Vagina (tissue), 2 donors: ENCODE measurements at regions not wholly inside any gene's neighbourhood (a gene's known extent, or its start where the extent isn't known, plus 50 kb on each side); places are given as distances from the start of the nearest gene placed in this dataset.

Experiments
- DNase-seq, 2 donors: peaks; one replicate each; pipeline ENCODE4 v3.0.0-alpha.2; 2017; ENCODE audit errors: extremely low spot score in 2 of 2
- H3K27ac ChIP-seq: fragments of 200-600 bp; sonication (generic); one replicate; pipeline ENCODE4 v1.5.1; 2019
- H3K27me3 ChIP-seq: fragments of 200-600 bp; sonication (generic); one replicate; pipeline ENCODE4 v1.5.1; 2019
- H3K36me3 ChIP-seq, 2 donors: fragments of 200-600 bp; sonication (generic); one replicate each; pipeline ENCODE4 v1.5.1; 2017 to 2019
- H3K4me1 ChIP-seq: fragments of 200-600 bp; sonication (generic); one replicate; pipeline ENCODE4 v1.5.1; 2019
- H3K4me3 ChIP-seq, 2 donors: fragments of 200-600 bp; sonication (generic); 1 replicate in 1 of 2; 2 replicates in 1 of 2; pipeline ENCODE4 v1.5.1; 2016 to 2019
- H3K9me3 ChIP-seq: fragments of 200-600 bp; sonication (generic); one replicate; pipeline ENCODE4 v1.5.1; 2019
- POLR2A ChIP-seq, 2 donors: fragments of 450-650 bp; IDR thresholded peaks; one replicate each; pipeline ENCODE4 v1.6.1; 2017; ENCODE audit warnings: antibody characterized with exemption in 2 of 2, mild to moderate bottlenecking in 2 of 2, moderate library complexity in 2 of 2
- POLR2AphosphoS5 ChIP-seq, 2 donors: sonication (generic); formaldehyde crosslinking; IDR thresholded peaks; one replicate each; pipeline ENCODE4 v1.9.0; 2017; ENCODE audit warnings: antibody characterized with exemption in 2 of 2, mild to moderate bottlenecking in 2 of 2, low read depth in 1 of 2; ENCODE audit not compliant: insufficient read depth in 1 of 2
- intact Hi-C: fragments of 100-400 bp; cut with DNase I; formaldehyde crosslinking; loops from one replicate; pipeline ENCODE4 v1.15.1; 2023
- TF ChIP-seq, protein P1 (sequence below), 3 experiments: fragments of 450-650 bp in 2 of 3; fragments of 200-600 bp in 1 of 3; sonication (generic) in 1 of 3; IDR thresholded peaks; one replicate each; pipeline ENCODE4 v1.5.1; 2017 to 2019; ENCODE audit warnings: antibody characterized with exemption in 3 of 3, mild to moderate bottlenecking in 2 of 3, moderate library complexity in 2 of 3

DNA sequence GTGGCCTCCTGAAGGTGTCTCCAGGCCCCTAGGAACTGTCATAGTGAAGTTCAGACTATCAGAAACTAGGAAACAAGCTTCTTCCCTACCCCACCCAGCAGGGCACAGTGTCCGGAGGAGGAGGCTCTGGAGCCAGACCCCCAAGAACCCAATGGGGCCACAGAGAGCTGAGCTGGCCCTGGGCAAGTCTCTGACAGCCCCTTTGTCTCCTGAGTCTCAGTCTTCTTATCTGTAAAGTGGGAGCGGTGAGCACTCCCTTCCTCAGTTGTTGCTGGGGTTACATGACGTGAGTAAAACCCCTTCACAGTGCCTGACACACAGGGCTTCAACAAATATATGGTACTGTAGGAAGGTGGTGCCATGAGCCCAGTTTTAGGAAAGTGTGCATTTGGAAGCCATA, 675.8 kb downstream of the MATN1 start:
- no peak for DNase-seq
- Histone ChIP-seq H3K27ac (no peak overlapping the region), H3K9me3 (no peaks in the 10 kb centered on the region), H3K4me1 (no peaks in the 10 kb centered on the region), H3K27me3 (no peaks in the 10 kb centered on the region), H3K36me3 (no peaks in the 10 kb centered on the region), H3K4me3 (no peak overlapping the region)
- TF ChIP-seq POLR2A (IDR thresholded peaks at IDR 0.05): no peak
- no peak for TF ChIP-seq POLR2AphosphoS5 (IDR thresholded peaks at IDR 0.05; ENCODE audit: insufficient read depth in 1 of 2, low read depth in 1 of 2)
- TF ChIP-seq, protein P1, sequence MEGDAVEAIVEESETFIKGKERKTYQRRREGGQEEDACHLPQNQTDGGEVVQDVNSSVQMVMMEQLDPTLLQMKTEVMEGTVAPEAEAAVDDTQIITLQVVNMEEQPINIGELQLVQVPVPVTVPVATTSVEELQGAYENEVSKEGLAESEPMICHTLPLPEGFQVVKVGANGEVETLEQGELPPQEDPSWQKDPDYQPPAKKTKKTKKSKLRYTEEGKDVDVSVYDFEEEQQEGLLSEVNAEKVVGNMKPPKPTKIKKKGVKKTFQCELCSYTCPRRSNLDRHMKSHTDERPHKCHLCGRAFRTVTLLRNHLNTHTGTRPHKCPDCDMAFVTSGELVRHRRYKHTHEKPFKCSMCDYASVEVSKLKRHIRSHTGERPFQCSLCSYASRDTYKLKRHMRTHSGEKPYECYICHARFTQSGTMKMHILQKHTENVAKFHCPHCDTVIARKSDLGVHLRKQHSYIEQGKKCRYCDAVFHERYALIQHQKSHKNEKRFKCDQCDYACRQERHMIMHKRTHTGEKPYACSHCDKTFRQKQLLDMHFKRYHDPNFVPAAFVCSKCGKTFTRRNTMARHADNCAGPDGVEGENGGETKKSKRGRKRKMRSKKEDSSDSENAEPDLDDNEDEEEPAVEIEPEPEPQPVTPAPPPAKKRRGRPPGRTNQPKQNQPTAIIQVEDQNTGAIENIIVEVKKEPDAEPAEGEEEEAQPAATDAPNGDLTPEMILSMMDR (IDR thresholded peaks at IDR 0.05): no peak
- intact Hi-C loops: no loop called here

DNA sequence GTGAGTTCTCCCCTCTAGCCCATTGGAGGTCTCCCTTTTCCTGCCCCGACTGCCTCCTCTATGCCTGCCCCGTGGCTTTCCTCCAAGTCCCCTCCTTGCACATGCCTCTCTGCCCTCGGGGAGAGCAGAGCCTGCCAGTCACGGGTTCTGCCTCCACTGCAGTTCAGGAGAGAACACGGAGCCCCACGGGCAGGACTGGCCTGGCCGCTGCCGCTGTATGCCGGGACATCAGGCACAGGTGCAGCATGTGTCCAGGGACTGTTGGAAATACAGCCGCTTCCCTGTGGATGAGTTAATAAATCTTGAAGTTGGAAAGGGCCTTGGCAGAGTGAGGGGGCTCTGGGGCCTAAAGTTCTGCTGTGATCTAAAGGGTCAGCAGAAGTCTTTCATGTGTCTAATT, 676.6 kb downstream of the MATN1 start:
- Histone ChIP-seq H3K27ac (no peak overlapping the region), H3K4me3 (no peak overlapping the region), H3K9me3 (no peaks in the 10 kb centered on the region), H3K27me3 (no peaks in the 10 kb centered on the region), H3K4me1 (no peaks in the 10 kb centered on the region), H3K36me3 (no peaks in the 10 kb centered on the region)
- no peak for TF ChIP-seq POLR2A (IDR thresholded peaks at IDR 0.05)
- TF ChIP-seq, protein P1 (IDR thresholded peaks at IDR 0.05): no peak
- no peak for TF ChIP-seq POLR2AphosphoS5 (IDR thresholded peaks at IDR 0.05; ENCODE audit: insufficient read depth in 1 of 2, low read depth in 1 of 2)
- intact Hi-C loops: no loop called here
- DNase-seq: no peak

DNA sequence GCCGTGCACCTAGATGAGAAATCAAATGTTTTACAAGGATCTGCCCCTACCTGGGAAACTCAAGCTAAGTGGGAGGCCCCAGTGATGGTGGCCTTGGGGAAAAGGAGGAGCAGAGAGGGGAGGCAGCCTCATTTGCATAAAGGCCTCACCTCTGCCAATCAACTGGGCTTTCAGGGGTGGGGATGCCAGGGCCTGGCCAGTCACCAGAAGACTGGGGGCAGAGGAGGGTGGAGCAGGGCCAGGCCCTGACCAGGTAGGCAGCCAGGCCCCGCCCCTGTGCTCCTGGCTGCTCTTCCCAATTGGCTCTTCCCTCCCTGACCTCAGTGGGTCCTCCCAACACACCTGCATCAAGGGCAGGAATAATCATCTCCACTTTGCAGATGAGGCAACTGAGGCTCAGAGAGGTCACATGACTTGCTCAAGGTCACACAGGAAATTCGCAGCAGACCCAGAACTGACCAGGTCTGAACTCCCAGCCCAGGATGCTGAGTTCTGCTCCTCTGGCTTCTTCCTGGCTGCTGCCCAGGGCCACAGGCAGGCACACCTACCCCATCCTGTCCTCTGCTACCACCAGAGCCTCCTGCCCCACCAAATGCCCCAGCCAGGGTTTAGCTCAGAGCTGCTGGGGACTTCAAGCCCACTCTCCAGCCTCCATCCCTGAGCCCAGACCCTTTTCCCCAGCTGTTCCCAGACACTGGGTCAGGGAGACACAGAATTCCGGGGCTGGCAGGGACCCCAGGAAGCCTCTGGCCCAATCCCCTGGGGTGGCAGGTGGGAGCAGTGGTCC, 677.9 kb downstream of the MATN1 start:
- no peaks in the 10 kb centered on the region for H3K27me3 ChIP-seq
- no peaks in the 10 kb centered on the region for H3K4me1 ChIP-seq
- no peak overlapping the region for H3K27ac ChIP-seq
- no peak for TF ChIP-seq POLR2A (IDR thresholded peaks at IDR 0.05)
- TF ChIP-seq, protein P1 (IDR thresholded peaks at IDR 0.05): no peak
- no peak for TF ChIP-seq POLR2AphosphoS5 (IDR thresholded peaks at IDR 0.05; ENCODE audit: insufficient read depth in 1 of 2, low read depth in 1 of 2)
- no peaks in the 10 kb centered on the region for H3K9me3 ChIP-seq
- H3K4me3 ChIP-seq: no peak overlapping the region
- intact Hi-C loops: no loop called here
- H3K36me3 ChIP-seq: no peaks in the 10 kb centered on the region
- peak in 1 of 2 donors; percentile 40 for DNase-seq

DNA sequence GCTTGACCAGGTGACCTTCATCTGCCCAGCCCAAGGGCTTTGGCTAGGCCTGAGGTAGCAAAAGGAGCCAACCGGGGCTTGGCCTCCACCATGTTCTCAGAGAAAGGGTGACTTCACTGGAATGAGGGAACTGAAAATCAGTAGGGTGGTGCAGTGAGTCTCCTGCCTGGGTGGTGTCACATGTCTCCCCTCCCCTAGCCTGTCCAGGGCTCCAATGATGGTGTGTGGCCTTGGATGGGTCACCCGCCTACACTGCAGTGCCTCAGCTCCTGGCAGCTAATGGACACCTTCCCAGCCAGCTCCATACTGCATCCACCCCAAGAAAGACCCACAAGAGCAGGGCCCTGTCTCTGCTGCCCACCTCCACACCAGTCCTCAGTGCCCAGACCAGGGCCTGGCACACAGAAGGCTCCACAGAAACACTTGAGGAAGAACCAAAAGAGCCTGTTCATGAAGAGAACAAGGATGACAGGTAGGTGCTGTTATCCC, 678.7 kb downstream of the MATN1 start:
- no peak overlapping the region for H3K4me3 ChIP-seq
- H3K9me3 ChIP-seq: no peaks in the 10 kb centered on the region
- H3K27me3 ChIP-seq: no peaks in the 10 kb centered on the region
- no peaks in the 10 kb centered on the region for H3K4me1 ChIP-seq
- peak in 1 of 2 donors; percentile 46 for DNase-seq
- no peak overlapping the region for H3K27ac ChIP-seq
- TF ChIP-seq POLR2A (IDR thresholded peaks at IDR 0.05) (no peak), POLR2AphosphoS5 (IDR thresholded peaks at IDR 0.05; ENCODE audit: insufficient read depth in 1 of 2, low read depth in 1 of 2) (no peak)
- TF ChIP-seq, protein P1 (IDR thresholded peaks at IDR 0.05): no peak
- H3K36me3 ChIP-seq: no peaks in the 10 kb centered on the region
- intact Hi-C loops: no loop called here

DNA sequence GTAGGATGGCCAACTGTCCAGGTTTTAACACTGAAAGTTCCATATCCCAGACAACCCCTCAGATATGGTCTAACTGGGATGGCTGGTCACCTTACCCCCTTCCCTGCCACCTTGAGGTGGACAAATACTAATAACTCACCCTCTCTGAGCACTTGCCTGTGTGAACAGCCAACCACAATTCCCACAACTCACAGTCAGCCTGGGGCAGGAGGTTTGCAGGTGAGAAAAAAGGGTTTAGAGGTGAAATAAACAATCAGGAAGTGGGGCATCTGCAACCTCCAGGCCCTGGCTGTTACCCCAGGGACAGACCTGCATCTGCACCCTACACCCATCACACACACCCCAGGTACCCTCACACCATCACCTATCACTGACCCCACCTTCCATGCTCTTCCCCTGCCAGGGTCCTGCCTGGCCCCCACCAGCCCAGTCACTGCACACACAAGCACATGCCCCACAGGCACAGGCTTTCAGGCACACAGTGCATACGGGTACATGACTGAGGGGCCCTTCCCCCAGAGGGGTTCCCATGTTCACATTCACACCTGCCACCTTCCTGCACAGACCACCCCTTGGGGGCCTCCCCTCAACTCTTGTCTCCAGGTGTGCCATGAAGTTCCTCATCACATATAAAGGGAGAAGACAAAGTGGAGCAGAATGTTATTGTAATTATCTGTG, 679.5 kb downstream of the MATN1 start:
- peak in 1 of 2 donors; percentile 84 for DNase-seq
- no peak overlapping the region for H3K27ac ChIP-seq
- H3K4me1 ChIP-seq: no peaks in the 10 kb centered on the region
- H3K27me3 ChIP-seq: no peaks in the 10 kb centered on the region
- H3K9me3 ChIP-seq: no peaks in the 10 kb centered on the region
- intact Hi-C loops: no loop called here
- H3K36me3 ChIP-seq: no peaks in the 10 kb centered on the region
- H3K4me3 ChIP-seq: no peak overlapping the region
- TF ChIP-seq POLR2A (IDR thresholded peaks at IDR 0.05): no peak
- TF ChIP-seq POLR2AphosphoS5 (IDR thresholded peaks at IDR 0.05; ENCODE audit: insufficient read depth in 1 of 2, low read depth in 1 of 2): no peak
- TF ChIP-seq, protein P1 (IDR thresholded peaks at IDR 0.05): no peak
